AG04450 (cell line): ENCODE measurements at regions not wholly inside any gene's neighbourhood (a gene's known extent, or its start where the extent isn't known, plus 50 kb on each side); places are given as distances from the start of the nearest gene placed in this dataset.

Experiments used
- CTCF ChIA-PET: fragments of 300-600, 350-600 bp; formaldehyde crosslinking; extraction: SDS; loops from one replicate; lab custom pipeline; 2022; ENCODE audit warnings: antibody characterized with exemption, inconsistent platforms; lab: Charles Lee
- POLR2A ChIA-PET: fragments of 350-600 bp; formaldehyde crosslinking; extraction: SDS; loops from one replicate; lab custom pipeline; 2021; ENCODE audit warnings: antibody characterized with exemption, inconsistent platforms; lab: Yijun Ruan, JAX
- DNase-seq: peaks from one replicate; pipeline ENCODE4 v3.0.0-alpha.2; 2011; ENCODE audit warnings: low read depth, low spot score
- H3K27ac ChIP-seq: one replicate; pipeline ENCODE4 v1.5.1; 2012; ENCODE audit warnings: low read depth, low read length, control low read depth
- H3K27me3 ChIP-seq: one replicate; pipeline ENCODE4 v1.6.0; 2012; ENCODE audit warnings: low read length; ENCODE audit not compliant: control insufficient read depth, insufficient read depth
- H3K4me3 ChIP-seq: 2 replicates; pipeline ENCODE4 v1.5.1; 2011; ENCODE audit warnings: mild to moderate bottlenecking, low read depth, low read length, control low read depth
- H3K9me3 ChIP-seq: 2 replicates; pipeline ENCODE4 v1.5.1; 2012; ENCODE audit warnings: low read length; ENCODE audit not compliant: control insufficient read depth, insufficient read depth
- CTCF ChIP-seq: IDR thresholded peaks from 2 replicates; pipeline ENCODE4 v1.5.1; 2011; ENCODE audit warnings: low read depth, low read length, control low read depth, inconsistent platforms

GRCh38 chr15:100775581-100776185 lies 103.9 kb upstream of the ALDH1A3 start:
- CTCF ChIA-PET, result interaction anchor here (0.6 kb wide), 1 partner anchor 80 kb away, joined by 5 read pairs; no protein-coding TSS in a partner anchor
- POLR2A ChIA-PET, result no interaction called here
- no peak for TF ChIP-seq CTCF
- Histone ChIP-seq H3K27ac (no peak overlapping the region), H3K9me3 (no peaks in the 10 kb centered on the region), H3K27me3 (no peaks in the 10 kb centered on the region), H3K4me3 (no peak overlapping the region)
- no peak for DNase-seq

GRCh38 chr15:100777821-100778220 lies 101.8 kb upstream of the ALDH1A3 start:
- ChIA-PET POLR2A (no interaction called here), CTCF (no interaction called here)
- Histone ChIP-seq H3K27ac (no peak overlapping the region), H3K4me3 (no peak overlapping the region), H3K27me3 (no peaks in the 10 kb centered on the region), H3K9me3 (no peaks in the 10 kb centered on the region)
- no peak for DNase-seq
- no peak for TF ChIP-seq CTCF

DNA sequence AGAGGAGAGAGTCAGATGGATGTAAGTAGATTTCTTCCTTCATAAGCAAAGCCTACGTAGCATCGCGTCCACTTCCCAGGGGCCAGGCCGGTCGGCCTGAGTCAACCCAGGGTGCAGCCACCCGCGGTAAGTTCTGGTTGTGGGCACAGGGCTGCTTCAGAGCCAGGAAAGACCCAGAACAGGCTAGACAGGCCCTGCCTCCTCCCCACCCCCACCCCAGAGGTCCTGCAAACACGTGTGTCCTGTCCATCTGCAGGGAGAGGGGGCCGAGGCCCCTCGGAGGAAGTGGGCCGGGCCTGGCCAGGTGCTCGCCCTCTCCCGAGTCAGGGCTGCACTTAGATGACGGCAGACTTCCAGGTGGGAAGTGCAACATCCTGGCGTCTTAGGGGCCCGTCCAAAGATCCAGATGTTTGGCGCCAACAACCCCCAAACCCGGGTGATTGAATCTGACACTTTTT lies 100.8 kb upstream of the ALDH1A3 start:
- Histone ChIP-seq H3K4me3 (no peak overlapping the region), H3K9me3 (no peaks in the 10 kb centered on the region), H3K27me3 (no peaks in the 10 kb centered on the region), H3K27ac (no peak overlapping the region)
- no peak for TF ChIP-seq CTCF
- ChIA-PET POLR2A (no interaction called here), CTCF (no interaction called here)
- no peak for DNase-seq

GRCh38 chr15:100779331-100780207 lies 100.1 kb upstream of the ALDH1A3 start:
- H3K27ac ChIP-seq, result no peak overlapping the region
- H3K27me3 ChIP-seq, result no peaks in the 10 kb centered on the region
- H3K4me3 ChIP-seq, result no peak overlapping the region
- no peaks in the 10 kb centered on the region for H3K9me3 ChIP-seq
- no peak for DNase-seq
- no peak for TF ChIP-seq CTCF
- POLR2A ChIA-PET, result no interaction called here
- CTCF ChIA-PET, result no interaction called here

DNA sequence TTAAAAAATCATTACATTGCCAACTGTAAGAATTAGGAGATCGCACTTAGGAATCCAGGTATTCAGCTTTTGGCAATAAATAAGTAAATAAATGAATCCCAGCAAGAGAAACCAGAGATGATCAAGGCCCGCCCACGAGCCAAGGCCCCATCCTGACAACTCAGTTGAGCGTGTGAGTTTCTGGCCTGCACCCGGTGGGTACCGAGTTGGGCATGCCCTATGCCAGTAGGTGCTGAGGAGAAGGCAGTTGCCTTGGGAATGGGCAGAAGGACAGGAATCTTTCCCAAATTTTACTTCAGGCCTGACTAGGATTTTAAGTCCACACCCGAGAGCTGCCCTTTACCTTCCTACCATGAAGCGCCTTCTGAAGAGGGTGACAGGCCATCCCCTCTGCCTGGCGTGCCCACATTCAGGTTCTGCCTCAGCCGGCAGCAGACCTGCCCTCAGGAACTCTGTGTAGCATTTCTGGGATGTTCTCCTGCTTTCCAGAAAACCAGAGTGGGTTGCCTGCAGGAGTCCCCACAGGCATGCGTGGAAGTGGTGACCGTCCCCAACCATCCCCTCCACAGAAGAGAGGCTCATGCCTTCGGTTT lies 99.3 kb upstream of the ALDH1A3 start:
- no peaks in the 10 kb centered on the region for H3K9me3 ChIP-seq
- DNase-seq, result no peak
- ChIA-PET POLR2A (no interaction called here), CTCF (no interaction called here)
- H3K4me3 ChIP-seq, result no peak overlapping the region
- H3K27ac ChIP-seq, result no peak overlapping the region
- H3K27me3 ChIP-seq, result no peaks in the 10 kb centered on the region
- TF ChIP-seq CTCF, result no peak
